ENCODE measurements at regions not wholly inside any gene's neighbourhood (a gene's known extent, or its start where the extent isn't known, plus 50 kb on each side); places are given as distances from the start of the nearest gene placed in this dataset.

- no peak for DNase-seq
These were observed 62.7 kb downstream of the NPTX2 start for GRCh38 chr7:98679741-98680140.

DNA sequence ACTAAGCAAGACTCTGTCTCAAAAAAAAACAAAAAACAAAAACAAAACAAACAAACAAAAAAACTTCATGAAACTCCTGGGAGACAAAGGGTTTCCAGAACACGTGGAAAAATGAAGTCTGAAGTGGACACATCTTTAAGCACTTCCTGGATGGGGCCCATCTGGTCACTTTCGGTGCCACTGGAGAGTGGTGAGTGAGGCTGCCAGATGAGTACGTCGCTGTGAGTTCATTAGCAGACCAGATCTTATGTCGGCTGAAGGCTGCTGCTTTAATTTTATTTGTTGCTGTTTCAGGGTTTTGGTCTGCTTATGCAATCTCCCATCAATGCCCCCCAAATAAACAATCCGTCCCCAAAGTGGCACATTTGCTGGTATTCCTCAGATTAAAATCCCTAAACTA, 64.4 kb downstream of the NPTX2 start:
- no peak for DNase-seq

- no peak for DNase-seq
These were observed 64.9 kb downstream of the NPTX2 start for GRCh38 chr7:98681951-98682350.

DNA sequence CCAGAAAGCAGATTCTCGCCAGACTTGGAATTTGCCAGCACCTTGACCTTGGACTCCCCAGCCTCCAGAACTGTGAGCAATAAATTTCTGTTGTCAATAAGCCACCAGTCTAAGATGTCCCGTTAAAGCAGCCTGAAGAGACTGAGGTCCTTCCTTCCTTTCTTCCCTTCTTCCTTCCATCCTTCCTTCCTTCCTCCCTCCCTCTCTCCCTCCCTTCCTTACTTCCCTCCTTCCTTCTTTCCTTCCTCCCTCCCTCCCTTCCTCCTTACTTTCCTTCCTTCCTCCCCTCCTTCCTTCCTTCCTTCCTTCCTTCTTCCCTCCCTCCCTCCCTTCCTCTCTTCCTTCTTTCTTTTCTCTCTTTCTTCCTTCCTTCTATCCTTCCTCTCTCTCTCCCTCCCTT, 66.4 kb downstream of the NPTX2 start:
- DNase-seq: no peak

GRCh38 chr7:98685541-98685940, 68.5 kb downstream of the NPTX2 start:
- DNase-seq: no peak

- DNase-seq: no peak
These were observed 69.5 kb downstream of the NPTX2 start for GRCh38 chr7:98686466-98687080.

DNA sequence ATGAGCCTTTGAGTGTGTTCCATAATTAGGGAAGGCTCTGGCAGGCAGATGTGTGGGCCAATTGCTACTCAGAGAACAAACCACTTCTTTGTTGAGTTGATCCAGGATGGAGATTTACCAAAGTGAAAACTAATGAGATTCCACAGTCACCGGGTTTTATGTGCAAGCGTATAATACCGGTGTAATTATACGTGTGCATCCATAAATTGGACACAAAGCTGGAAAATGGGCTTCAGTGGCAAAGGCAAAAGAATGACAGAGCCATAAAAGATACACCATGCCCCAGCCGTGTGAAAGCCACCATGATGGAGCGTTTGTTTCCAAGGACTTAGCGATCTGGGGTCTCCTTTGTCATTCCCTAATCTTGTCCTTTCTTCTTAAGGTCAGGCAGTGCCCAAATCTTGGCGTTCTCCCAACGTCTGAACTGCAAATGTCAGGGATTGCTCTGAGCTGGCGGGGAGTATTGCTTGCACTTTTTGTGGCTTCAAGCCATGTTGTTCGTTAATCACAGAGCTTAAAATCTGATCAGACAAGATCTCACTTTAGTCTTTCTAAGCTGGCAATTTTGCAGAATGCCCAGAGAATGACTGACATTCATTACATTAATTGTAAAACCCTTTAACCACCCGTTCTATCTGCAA, 70.1 kb downstream of the NPTX2 start:
- no peak for DNase-seq

- no peak for DNase-seq
These were observed 74.5 kb downstream of the NPTX2 start for GRCh38 chr7:98691619-98692018.

DNA sequence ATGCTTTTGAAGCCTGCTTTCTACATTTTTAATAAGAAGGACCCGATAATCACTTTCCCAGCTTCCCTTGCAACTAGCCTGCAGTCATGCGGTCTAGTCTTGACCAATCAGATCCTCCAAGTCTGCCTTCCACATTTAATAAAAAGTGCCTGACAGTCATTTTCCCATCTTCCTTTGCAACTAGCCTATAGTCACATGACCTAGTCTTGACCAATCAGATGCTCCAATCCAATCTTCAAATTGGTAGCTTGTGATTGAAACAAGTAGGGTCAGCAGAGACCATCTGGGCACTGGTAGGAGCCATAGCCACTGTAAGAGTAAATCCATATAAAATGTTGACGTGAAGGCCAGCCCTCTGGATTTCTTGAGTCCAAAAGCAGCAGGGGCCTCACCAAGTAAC, 80.0 kb downstream of the NPTX2 start:
- no peak for DNase-seq

DNA sequence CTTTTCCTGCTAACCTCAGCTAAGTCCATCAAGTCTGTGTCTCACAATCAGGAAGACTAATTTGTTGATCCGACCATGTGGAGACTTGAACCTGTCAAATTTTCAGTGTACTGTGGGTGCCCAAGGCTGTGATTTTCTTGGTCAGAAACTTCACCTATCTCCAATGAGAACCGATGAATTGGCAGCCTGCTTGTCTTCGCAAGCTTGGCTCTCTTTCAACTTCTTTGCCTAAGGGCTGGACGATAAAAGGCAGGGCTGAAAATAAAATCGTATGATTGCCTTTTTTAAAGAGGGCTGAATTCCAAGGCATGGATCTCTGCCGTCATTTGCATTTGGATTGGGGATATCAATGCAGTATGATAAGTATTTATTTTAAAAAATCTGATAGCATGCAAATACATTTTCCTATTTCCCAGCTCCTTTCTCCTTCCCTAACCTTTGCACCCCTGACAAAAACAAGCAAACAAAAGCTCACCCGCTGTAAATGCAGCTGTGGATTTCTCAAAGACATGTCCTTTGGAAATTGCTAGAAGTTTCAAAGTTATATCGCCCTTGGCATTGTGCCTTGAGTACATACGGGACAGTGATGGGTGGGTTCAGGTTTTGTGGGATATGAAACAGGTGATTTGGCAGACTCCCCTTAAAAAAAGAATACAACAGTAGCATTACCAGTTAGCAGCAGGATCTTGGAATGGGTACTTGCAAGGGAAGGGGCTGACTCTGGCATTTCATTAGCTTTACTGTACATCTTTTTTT, 80.6 kb downstream of the NPTX2 start:
- no peak for DNase-seq

GRCh38 chr7:98698976-98699375, 81.9 kb downstream of the NPTX2 start:
- DNase-seq: no peak

DNA sequence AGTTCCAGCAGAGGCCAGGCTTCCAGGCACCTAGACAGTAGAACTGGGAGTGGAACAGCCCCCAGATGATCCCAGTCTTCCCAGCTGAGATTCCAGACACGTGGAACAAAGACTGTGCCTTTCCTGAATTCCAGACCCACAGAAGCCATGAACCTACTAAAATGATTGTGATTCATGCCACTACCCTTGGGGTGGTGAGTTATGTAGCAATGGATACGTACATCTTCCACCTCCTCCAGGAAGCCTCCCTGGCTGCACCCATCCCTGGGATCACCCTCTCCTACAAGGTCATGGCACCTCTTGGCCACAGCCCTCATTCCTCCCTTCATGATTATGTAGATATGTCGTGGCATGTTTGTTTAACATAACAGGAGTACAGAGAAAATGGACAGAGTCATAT, 83.4 kb downstream of the NPTX2 start:
- no peak for DNase-seq

DNA sequence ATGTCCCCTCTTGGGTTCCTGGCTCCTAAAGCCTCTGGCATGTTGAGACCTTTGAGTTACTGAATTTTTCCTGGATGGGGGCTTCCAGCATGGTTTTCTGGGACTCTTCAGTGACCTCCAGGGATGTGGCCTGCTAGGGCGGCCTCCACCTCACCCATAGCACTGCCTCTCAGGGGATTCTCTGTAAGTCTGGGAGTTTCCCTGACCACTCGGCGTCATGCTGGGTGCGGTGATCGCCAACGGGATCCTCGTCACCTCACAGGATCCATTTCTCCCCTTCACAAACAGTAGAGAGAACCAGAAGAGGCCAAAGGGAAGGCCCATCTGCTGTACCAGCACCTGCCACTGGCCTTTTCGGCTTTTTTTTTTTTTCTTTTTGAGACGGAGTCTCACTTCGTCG, 84.3 kb downstream of the NPTX2 start:
- DNase-seq: no peak

- DNase-seq: no peak
These were observed 84.9 kb downstream of the NPTX2 start for GRCh38 chr7:98702021-98702420.

DNA sequence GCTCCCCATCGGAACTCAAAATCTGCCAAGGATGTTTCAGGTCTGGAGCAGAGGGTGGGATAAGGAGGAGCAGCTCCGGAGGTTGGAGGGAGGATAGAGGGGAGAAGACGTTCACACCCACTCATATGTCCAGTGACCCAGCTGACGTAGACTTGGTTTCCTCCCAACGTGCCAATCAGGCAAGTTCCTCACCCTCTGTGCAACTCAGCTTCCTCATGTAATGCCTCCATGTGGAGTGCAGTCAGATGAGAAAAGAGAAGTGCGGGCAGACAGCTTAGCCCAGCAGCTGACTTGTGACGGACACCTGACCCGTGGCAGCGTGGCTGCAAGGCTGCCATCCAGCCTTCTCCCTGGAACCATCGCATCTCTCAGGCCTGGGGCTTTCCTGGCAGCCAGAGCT, 86.8 kb downstream of the NPTX2 start:
- no peak for DNase-seq

DNA sequence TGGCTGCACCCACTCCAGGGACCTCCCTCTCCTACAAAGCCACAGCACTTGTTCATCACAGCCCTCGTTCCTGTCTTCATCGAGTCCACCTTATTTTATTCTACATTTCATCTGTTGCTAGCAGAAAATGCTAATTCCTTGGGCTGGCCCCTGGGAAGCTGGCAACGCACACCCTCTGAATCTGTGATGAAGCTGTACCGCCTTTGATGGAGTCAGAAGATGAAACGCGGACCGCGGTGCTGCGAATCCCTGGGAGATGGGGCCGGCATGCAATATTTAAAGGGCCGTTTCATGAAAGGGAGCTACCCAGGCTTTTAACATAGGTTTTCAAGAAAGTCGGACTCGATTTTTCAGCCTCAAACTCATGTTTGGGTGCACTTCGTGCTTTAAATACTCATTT, 88.5 kb downstream of the NPTX2 start:
- no peak for DNase-seq

GRCh38 chr7:98707076-98707475, 90.0 kb downstream of the NPTX2 start:
- no peak for DNase-seq

GRCh38 chr7:98711945-98712344, 94.9 kb downstream of the NPTX2 start:
- no peak for DNase-seq

- no peak for DNase-seq
These were observed 96.2 kb downstream of the NPTX2 start for GRCh38 chr7:98713165-98713810.

DNA sequence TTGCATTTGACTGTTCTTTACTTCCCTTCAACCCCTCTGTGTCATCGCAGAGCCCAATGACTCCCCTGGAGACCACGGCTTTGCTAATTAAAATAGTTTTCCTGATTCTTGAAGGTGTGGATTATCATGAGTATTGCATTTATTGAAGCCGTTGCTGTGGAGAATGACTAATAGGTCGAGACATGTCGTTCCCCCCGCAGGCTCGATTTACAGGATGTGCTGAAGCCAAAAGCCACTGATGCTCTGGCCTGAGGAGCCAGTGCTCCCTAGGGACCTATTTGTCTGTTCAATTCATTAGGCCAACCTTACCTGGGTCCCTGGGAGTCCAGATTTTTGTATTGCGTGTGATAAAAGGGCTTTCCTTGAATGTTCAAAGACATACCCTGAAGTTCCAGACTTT, 102.3 kb downstream of the NPTX2 start:
- no peak for DNase-seq

GRCh38 chr7:98722402-98722801, 105.3 kb downstream of the NPTX2 start:
- DNase-seq: no peak

DNA sequence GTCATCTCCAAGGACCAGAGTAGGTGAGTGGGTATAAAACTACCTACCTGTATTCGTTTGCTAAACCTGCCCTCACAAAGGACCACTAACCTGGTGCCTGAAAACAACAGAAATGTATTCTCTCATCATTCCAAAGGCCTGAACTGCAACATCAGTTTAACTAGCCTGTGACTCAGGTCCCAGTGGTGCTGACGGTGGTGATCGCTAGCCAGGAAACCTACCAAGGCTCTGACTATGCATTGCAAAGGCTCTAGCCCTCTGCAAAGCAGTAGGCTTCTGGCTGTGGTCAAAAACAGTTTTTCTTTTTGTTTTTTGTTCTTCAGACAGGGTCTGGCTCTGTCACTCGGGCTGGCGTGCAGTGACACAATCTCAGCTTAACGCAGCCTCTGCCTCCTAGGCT, 107.5 kb downstream of the NPTX2 start:
- DNase-seq: no peak

DNA sequence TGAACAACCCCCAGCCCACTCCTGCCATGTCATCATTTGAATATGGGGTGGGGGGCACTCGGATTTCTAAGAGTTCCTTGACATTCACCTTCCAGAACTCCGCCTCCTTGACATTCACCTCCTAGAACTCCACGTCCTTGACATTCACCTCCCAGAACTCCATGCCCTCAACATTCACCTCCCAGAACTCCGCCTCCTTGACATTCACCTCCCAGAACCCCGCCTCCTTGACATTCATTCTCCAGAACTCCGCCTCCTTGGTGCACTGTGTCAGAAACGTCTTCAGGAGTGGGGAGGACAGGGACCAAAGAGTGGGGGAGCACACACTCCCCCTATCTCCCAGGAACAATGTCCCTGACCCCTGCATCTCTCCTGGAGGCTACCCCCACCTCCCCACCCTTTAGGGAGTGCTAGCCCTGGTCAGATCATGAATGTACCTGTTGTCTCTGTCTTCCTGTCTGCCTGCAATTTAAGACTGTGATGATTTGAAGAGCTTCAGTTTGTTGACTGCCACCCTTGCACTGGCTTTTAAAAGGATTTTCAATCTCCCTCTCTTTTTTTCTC, 110.1 kb downstream of the NPTX2 start:
- no peak for DNase-seq

DNA sequence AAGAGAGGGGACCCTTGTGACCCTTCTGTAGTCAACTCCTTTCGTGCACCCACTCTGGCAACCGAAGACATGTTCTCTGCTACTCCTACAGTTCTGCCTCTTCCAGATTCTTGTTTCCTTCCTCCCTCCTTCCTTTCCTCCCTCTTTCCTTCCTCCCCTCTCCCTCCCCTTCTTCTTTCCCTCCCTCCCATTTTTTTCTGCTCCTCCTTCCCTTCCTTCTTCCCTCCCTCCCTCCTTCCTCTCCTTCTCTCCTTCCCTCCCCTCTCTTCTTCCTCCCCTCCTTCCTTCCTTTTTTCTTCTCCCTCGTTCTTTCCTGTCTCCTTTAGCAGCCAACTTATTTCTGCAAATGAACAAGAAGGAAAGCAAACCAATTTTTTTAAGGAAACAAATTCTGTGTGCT, 111.5 kb downstream of the NPTX2 start:
- no peak for DNase-seq

All from NCI-H1930 (cell line).